IMR-90 (cell line): ENCODE measurements at regions not wholly inside any gene's neighbourhood (a gene's known extent, or its start where the extent isn't known, plus 50 kb on each side); places are given as distances from the start of the nearest gene placed in this dataset.
"Not testable (repeated sequence)": the region's sequence is repeated elsewhere in the genome, so short reads cannot be mapped to it uniquely, and the experiment has no call there.

Experiments used
- ATAC-seq: fragments of 200-7000 bp; cut with Tn5 transposase; 2 replicates; pipeline ENCODE4 v1.9.1; 2020; ENCODE audit warnings: low read depth, mild to moderate bottlenecking, moderate library complexity
- BruUV-seq: library from RNA; stranded (reverse); fragments of 400-500 nt; replicated peaks from 2 replicates; lab custom pipeline; 2021; lab: Mats Ljungman, UMichigan
- CTCF ChIA-PET: fragments of 300-600 bp; formaldehyde crosslinking; extraction: SDS; loops from one replicate; lab custom pipeline; 2021; ENCODE audit warnings: antibody characterized with exemption; lab: Yijun Ruan, JAX
- POLR2A ChIA-PET: fragments of 300-600 bp; sonication (Branson Sonifier 250); formaldehyde crosslinking; loops from one replicate; lab custom pipeline; 2022; ENCODE audit warnings: antibody characterized with exemption; ENCODE audit not compliant: unreplicated experiment; lab: Charles Lee
- DNase-seq: peaks from one replicate; pipeline ENCODE4 v3.0.0; 2013
- H2AFZ ChIP-seq: replicated peaks from 2 replicates; pipeline ENCODE3; 2013; ENCODE audit warnings: low read length, mild to moderate bottlenecking; ENCODE audit not compliant: poor library complexity
- H2AK5ac ChIP-seq: 2 replicates; pipeline ENCODE4 v1.6.1; 2013; ENCODE audit warnings: low read depth, low read length, inconsistent platforms
- H2AK9ac ChIP-seq: replicated peaks from 2 replicates; pipeline ENCODE3; 2013; ENCODE audit warnings: mild to moderate bottlenecking, low read depth, low read length, moderate library complexity; ENCODE audit not compliant: poor library complexity
- H2BK120ac ChIP-seq: 2 replicates; pipeline ENCODE4 v1.6.1; 2013; ENCODE audit warnings: low read depth, low read length, inconsistent platforms
- H2BK15ac ChIP-seq: 3 replicates; pipeline ENCODE4 v1.6.1; 2013; ENCODE audit warnings: low read depth, low read length, inconsistent platforms
- H2BK20ac ChIP-seq: 2 replicates; pipeline ENCODE4 v1.6.1; 2013; ENCODE audit warnings: low read depth, mild to moderate bottlenecking, inconsistent platforms, low read length, moderate library complexity
- H2BK5ac ChIP-seq: 2 replicates; pipeline ENCODE4 v1.6.1; 2013; ENCODE audit warnings: mild to moderate bottlenecking, low read depth, low read length, inconsistent platforms; ENCODE audit not compliant: poor library complexity, severe bottlenecking
- H3K14ac ChIP-seq: replicated peaks from 2 replicates; pipeline ENCODE4 v1.6.1; 2013; ENCODE audit warnings: low read depth, low read length, inconsistent platforms
- H3K18ac ChIP-seq: 2 replicates; pipeline ENCODE4 v1.6.1; 2013; ENCODE audit warnings: low read depth, low read length, control low read depth
- H3K23ac ChIP-seq: 2 replicates; pipeline ENCODE4 v1.6.1; 2013; ENCODE audit warnings: low read depth, low read length, inconsistent platforms
- H3K27ac ChIP-seq: 2 replicates; pipeline ENCODE4 v1.5.1; 2013; ENCODE audit warnings: mild to moderate bottlenecking, control low read depth, low read length; ENCODE audit not compliant: insufficient read depth
- H3K27me3 ChIP-seq: 2 replicates; pipeline ENCODE4 v1.6.1; 2013; ENCODE audit warnings: low read length; ENCODE audit not compliant: control insufficient read depth, insufficient read depth
- H3K36me3 ChIP-seq: 2 replicates; pipeline ENCODE4 v1.6.1; 2013; ENCODE audit warnings: low read length, mixed read lengths; ENCODE audit not compliant: control insufficient read depth, insufficient read depth
- H3K4ac ChIP-seq: 2 replicates; pipeline ENCODE4 v1.6.1; 2013; ENCODE audit warnings: low read depth, low read length, inconsistent platforms
- H3K4me1 ChIP-seq: 2 replicates; pipeline ENCODE4 v1.6.1; 2013; ENCODE audit warnings: low read length, mixed read lengths; ENCODE audit not compliant: control insufficient read depth, insufficient read depth
- H3K4me2 ChIP-seq: 2 replicates; pipeline ENCODE4 v1.6.1; 2013; ENCODE audit warnings: low read depth, mild to moderate bottlenecking, control low read depth, low read length, moderate library complexity
- H3K4me3 ChIP-seq: 2 replicates; pipeline ENCODE4 v1.5.1; 2013; ENCODE audit warnings: low read depth, mild to moderate bottlenecking, control low read depth, low read length, moderate library complexity; ENCODE audit not compliant: insufficient read depth
- H3K56ac ChIP-seq: 2 replicates; pipeline ENCODE4 v1.6.1; 2013; ENCODE audit warnings: low read length, inconsistent platforms; ENCODE audit not compliant: insufficient read depth; ENCODE audit errors: extremely low read depth
- H3K79me1 ChIP-seq, 2 experiments: 2 replicates each; pipeline ENCODE4 v1.6.1; 2013; ENCODE audit warnings: low read length in 2 of 2, inconsistent platforms in 1 of 2, low read depth in 1 of 2
- H3K9ac ChIP-seq: 2 replicates; pipeline ENCODE4 v1.6.1; 2013; ENCODE audit warnings: low read depth, low read length, control low read depth
- H3K9me1 ChIP-seq: 2 replicates; pipeline ENCODE4 v1.6.1; 2013; ENCODE audit warnings: low read length, inconsistent platforms; ENCODE audit not compliant: insufficient read depth
- H3K9me3 ChIP-seq: 2 replicates; pipeline ENCODE4 v1.6.1; 2013; ENCODE audit warnings: low read length; ENCODE audit not compliant: control insufficient read depth, insufficient read depth
- H4K20me1 ChIP-seq: 2 replicates; pipeline ENCODE4 v1.6.1; 2013; ENCODE audit warnings: low read length, inconsistent platforms; ENCODE audit not compliant: insufficient read depth
- H4K5ac ChIP-seq: 2 replicates; pipeline ENCODE4 v1.6.1; 2013; ENCODE audit warnings: mild to moderate bottlenecking, low read depth, low read length, control low read depth
- H4K8ac ChIP-seq, 2 experiments: 2 replicates each; pipeline ENCODE4 v1.6.1; 2013; ENCODE audit warnings: low read depth in 2 of 2, low read length in 2 of 2, control low read depth in 1 of 2, inconsistent platforms in 1 of 2
- H4K91ac ChIP-seq: 2 replicates; pipeline ENCODE4 v1.6.1; 2013; ENCODE audit warnings: low read depth, low read length, inconsistent platforms; ENCODE audit not compliant: insufficient read depth
- MAFK ChIP-seq: IDR thresholded peaks from 2 replicates; pipeline ENCODE4 v1.6.1; 2012; ENCODE audit warnings: low read depth, low read length, improper control_type of control experiment
- MAZ ChIP-seq: IDR thresholded peaks from 2 replicates; pipeline ENCODE4 v1.6.1; 2012; ENCODE audit warnings: low read depth, mild to moderate bottlenecking, low read length, improper control_type of control experiment, moderate library complexity, borderline replicate concordance
- NFE2L2 ChIP-seq: fragments of 150-350 bp; IDR thresholded peaks from 2 replicates; pipeline ENCODE4 v1.6.1; 2016; ENCODE audit warnings: low read depth, mild to moderate bottlenecking, low read length
- WGBS, 2 experiments: methylation state at CpG; one replicate each; pipeline versions ENCODE4 v1.1.5 to v1.1.7; 2013; ENCODE audit warnings: missing lambda C conversion rate in 2 of 2; ENCODE audit not compliant: insufficient read length in 1 of 2; ENCODE audit errors: extremely low coverage in 2 of 2; 5-methylcytosine and 5-hydroxymethylcytosine counted together
- dilution Hi-C: fragments of 300-500 bp; cut with HindIII; formaldehyde crosslinking; loops from one replicate; pipeline ENCODE4 v1.14.3; 2018; ENCODE audit warnings: low sequenced_read_pairs; ENCODE audit not compliant: unreplicated experiment
- in situ Hi-C: fragments of 300-500 bp; cut with MboI; formaldehyde crosslinking; loops from 3 replicates; pipeline ENCODE4 v1.14.3; 2019; ENCODE audit warnings: low sequenced_read_pairs, inconsistent platforms, mixed read lengths
- intact Hi-C: fragments of 100-400 bp; cut with micrococcal nuclease; formaldehyde crosslinking; loops from 2 replicates; pipeline ENCODE4 v1.10.0; 2022

DNA sequence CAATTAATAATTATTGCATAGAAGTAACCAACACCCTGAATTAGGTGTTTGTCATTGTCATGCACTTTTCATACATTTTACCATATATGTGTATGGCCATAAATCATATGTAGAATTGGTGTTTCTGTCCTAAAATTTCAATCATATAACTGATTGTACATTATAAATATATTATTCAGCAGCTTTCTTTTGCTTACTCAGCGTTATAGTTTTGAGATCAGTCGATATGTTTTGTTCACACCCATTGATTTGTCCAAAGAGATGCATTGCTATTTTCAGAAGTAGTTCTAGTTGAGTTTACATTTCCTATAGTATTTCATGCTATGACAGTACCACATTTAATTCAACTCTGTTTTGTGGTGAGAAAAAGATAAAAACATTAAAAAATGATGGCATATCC lies 50.5 kb upstream of the PARP4 start:
- dilution Hi-C loops (no loop called here), in situ Hi-C loops (no loop called here), intact Hi-C loops (no loop called here)
- ATAC-seq (no peak), DNase-seq (no peak)
- H2BK5ac ChIP-seq, result no peak overlapping the region
- H3K27ac ChIP-seq, result no peak overlapping the region
- H3K36me3 ChIP-seq, result no peaks in the 10 kb centered on the region
- no peak overlapping the region for H3K4me2 ChIP-seq
- POLR2A ChIA-PET, result no interaction called here
- H2BK20ac ChIP-seq, result no peak overlapping the region
- CTCF ChIA-PET, result interaction anchor here (0.6 kb wide), 1 partner anchor 78 kb away, joined by 4 read pairs; no protein-coding TSS in a partner anchor
- H4K8ac ChIP-seq, result no peak overlapping the region
- H2AFZ ChIP-seq, result no peak overlapping the region
- H2BK15ac ChIP-seq, result no peak overlapping the region
- H4K20me1 ChIP-seq, result no peaks in the 10 kb centered on the region
- no peaks in the 10 kb centered on the region for H3K9me3 ChIP-seq
- H3K14ac ChIP-seq, result no peak overlapping the region
- no peak overlapping the region for H3K4me3 ChIP-seq
- no peaks in the 10 kb centered on the region for H3K4me1 ChIP-seq
- no CpG with 5 or more reads among the region's 2 CpGs for WGBS, 2 experiments
- no peak overlapping the region for H4K91ac ChIP-seq
- H3K79me1 ChIP-seq, result no peaks in the 10 kb centered on the region
- no peak overlapping the region for H3K18ac ChIP-seq
- H2AK9ac ChIP-seq, result no peak overlapping the region
- no peaks in the 10 kb centered on the region for H3K9me1 ChIP-seq
- H3K56ac ChIP-seq, result no peak overlapping the region
- no peak overlapping the region for H4K5ac ChIP-seq
- no peak overlapping the region for H2BK120ac ChIP-seq
- peak; percentile 93 for TF ChIP-seq MAFK
- TF ChIP-seq MAZ, result no peak
- no peak for TF ChIP-seq NFE2L2
- no peak overlapping the region for H2AK5ac ChIP-seq
- BruUV-seq, result no TSS peak
- no peak overlapping the region for H3K9ac ChIP-seq
- no peaks in the 10 kb centered on the region for H3K27me3 ChIP-seq
- H3K23ac ChIP-seq, result no peak overlapping the region
- no peak overlapping the region for H3K4ac ChIP-seq

GRCh38 chr13:24563971-24564370 lies 51.4 kb upstream of the PARP4 start:
- H3K9me3 ChIP-seq, H2AK9ac ChIP-seq, in situ Hi-C loops, H3K36me3 ChIP-seq, H2BK120ac ChIP-seq, H3K18ac ChIP-seq, H4K5ac ChIP-seq, H3K4me3 ChIP-seq, H2AFZ ChIP-seq, H3K23ac ChIP-seq, intact Hi-C loops, POLR2A ChIA-PET, H3K4me2 ChIP-seq, H2BK20ac ChIP-seq, H3K9me1 ChIP-seq, H3K27me3 ChIP-seq, H4K20me1 ChIP-seq, H3K4ac ChIP-seq, H3K56ac ChIP-seq, dilution Hi-C loops, H3K9ac ChIP-seq, H4K8ac ChIP-seq, H3K27ac ChIP-seq, CTCF ChIA-PET, H3K14ac ChIP-seq, H3K4me1 ChIP-seq, H3K79me1 ChIP-seq, H2BK5ac ChIP-seq, H4K91ac ChIP-seq, H2AK5ac ChIP-seq, BruUV-seq, ATAC-seq, H2BK15ac ChIP-seq: not testable (repeated sequence)
- WGBS, 2 experiments, result no CpG with 5 or more reads among the region's 1 CpG
- peak; percentile 20 for DNase-seq
